ENCODE measurements at regions not wholly inside any gene's neighbourhood (a gene's known extent, or its start where the extent isn't known, plus 50 kb on each side); places are given as distances from the start of the nearest gene placed in this dataset.

DNA sequence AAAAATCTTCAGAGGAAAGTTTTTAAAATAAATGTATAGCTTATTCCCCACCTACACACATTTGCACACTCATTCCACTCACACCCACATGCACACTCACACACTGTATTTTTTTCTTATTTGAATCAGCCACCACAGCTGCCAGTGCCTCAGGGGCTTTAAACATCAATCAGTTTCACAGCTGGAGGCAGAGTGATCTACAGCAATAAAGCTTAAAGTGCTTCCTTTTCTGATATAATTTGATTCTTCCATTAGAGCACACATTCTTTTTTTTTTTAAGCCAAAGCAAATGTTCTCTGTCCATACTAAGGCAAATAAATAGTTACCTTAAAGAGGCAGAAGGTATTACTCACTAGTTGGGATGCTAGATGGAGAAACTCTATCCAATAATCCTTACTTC lies 498.8 kb upstream of the POU3F2 start:
- TF ChIP-seq, protein P1, sequence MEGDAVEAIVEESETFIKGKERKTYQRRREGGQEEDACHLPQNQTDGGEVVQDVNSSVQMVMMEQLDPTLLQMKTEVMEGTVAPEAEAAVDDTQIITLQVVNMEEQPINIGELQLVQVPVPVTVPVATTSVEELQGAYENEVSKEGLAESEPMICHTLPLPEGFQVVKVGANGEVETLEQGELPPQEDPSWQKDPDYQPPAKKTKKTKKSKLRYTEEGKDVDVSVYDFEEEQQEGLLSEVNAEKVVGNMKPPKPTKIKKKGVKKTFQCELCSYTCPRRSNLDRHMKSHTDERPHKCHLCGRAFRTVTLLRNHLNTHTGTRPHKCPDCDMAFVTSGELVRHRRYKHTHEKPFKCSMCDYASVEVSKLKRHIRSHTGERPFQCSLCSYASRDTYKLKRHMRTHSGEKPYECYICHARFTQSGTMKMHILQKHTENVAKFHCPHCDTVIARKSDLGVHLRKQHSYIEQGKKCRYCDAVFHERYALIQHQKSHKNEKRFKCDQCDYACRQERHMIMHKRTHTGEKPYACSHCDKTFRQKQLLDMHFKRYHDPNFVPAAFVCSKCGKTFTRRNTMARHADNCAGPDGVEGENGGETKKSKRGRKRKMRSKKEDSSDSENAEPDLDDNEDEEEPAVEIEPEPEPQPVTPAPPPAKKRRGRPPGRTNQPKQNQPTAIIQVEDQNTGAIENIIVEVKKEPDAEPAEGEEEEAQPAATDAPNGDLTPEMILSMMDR (IDR thresholded peaks at IDR 0.05; ENCODE audit: low read depth, low read length) = no peak
- Histone ChIP-seq H3K36me3 (no peaks in the 10 kb centered on the region), H3K9me3 (no peaks in the 10 kb centered on the region), H3K4me1 (no peaks in the 10 kb centered on the region), H3K4me3 (ENCODE audit: low read depth, low read length) (no peak overlapping the region), H3K27me3 (no peaks in the 10 kb centered on the region)
- no peak for DNase-seq

GRCh38 chr6:98339506-98339905 lies 494.9 kb upstream of the POU3F2 start:
- H3K27me3 ChIP-seq = no peaks in the 10 kb centered on the region
- H3K4me3 ChIP-seq (ENCODE audit: low read depth, low read length) = no peak overlapping the region
- TF ChIP-seq, protein P1 (IDR thresholded peaks at IDR 0.05; ENCODE audit: low read depth, low read length) = no peak
- no peaks in the 10 kb centered on the region for H3K4me1 ChIP-seq
- H3K9me3 ChIP-seq = no peaks in the 10 kb centered on the region
- no peak for DNase-seq
- H3K36me3 ChIP-seq = no peaks in the 10 kb centered on the region

DNA sequence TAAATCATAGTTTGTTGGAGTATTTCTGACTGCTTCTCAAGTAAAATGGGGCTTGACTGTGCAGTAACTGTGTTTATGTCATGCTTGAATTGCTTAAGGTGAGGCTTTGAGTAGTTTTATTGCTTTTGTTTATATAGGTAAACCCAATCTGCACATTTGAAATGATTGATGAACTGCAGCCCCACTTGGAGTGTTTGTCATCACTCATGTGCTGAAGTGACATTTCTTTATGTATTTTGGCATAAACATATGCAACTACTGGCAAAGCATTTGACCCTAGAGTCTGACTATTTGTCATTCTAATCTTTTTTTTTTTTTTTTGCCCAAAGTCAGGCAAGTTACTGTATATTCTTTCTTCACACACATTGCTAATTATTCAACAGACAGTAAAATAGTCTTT lies 491.4 kb upstream of the POU3F2 start:
- Histone ChIP-seq H3K36me3 (no peaks in the 10 kb centered on the region), H3K4me1 (no peaks in the 10 kb centered on the region), H3K27me3 (no peaks in the 10 kb centered on the region), H3K9me3 (no peaks in the 10 kb centered on the region), H3K4me3 (ENCODE audit: low read depth, low read length) (no peak overlapping the region)
- DNase-seq = no peak
- TF ChIP-seq, protein P1 (IDR thresholded peaks at IDR 0.05; ENCODE audit: low read depth, low read length) = no peak

- Histone ChIP-seq H3K4me1 (no peaks in the 10 kb centered on the region), H3K4me3 (ENCODE audit: low read depth, low read length) (no peak overlapping the region), H3K27me3 (no peaks in the 10 kb centered on the region), H3K9me3 (no peaks in the 10 kb centered on the region), H3K36me3 (no peaks in the 10 kb centered on the region)
- DNase-seq = no peak
- TF ChIP-seq, protein P1 (IDR thresholded peaks at IDR 0.05; ENCODE audit: low read depth, low read length) = no peak
Observed at GRCh38 chr6:98343797-98344196, 490.6 kb upstream of the POU3F2 start.

DNA sequence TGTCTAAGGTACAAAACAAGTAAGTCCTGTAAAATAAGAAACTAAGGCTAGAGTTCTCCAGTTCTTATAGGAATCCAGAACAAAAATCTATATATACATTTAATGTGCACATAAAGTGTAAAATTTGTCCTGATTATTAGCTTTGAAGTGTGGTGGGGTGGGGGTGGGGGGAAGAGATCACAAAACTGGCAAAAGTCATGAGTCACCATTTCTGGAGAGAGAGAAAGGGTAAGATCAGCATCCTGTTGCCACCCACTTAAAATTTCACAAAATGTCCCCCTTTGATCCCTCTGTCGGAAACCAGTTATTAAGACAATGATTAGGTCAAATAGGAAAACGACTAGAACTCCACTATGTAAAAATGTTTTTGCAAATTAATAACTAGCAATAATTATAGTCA lies 482.0 kb upstream of the POU3F2 start:
- DNase-seq = no peak
- Histone ChIP-seq H3K9me3 (no peaks in the 10 kb centered on the region), H3K27me3 (peaks cover 9% of the 10 kb centered on the region), H3K36me3 (no peaks in the 10 kb centered on the region), H3K4me1 (no peaks in the 10 kb centered on the region), H3K4me3 (ENCODE audit: low read depth, low read length) (no peak overlapping the region)
- TF ChIP-seq, protein P1 (IDR thresholded peaks at IDR 0.05; ENCODE audit: low read depth, low read length) = no peak

- H3K27me3 ChIP-seq = peaks cover 5% of the 10 kb centered on the region; the same call in 1 of the 2 replicates
- TF ChIP-seq, protein P1 (IDR thresholded peaks at IDR 0.05; ENCODE audit: low read depth, low read length) = no peak
- no peaks in the 10 kb centered on the region for H3K4me1 ChIP-seq
- H3K36me3 ChIP-seq = no peaks in the 10 kb centered on the region
- DNase-seq = no peak
- no peaks in the 10 kb centered on the region for H3K9me3 ChIP-seq
- H3K4me3 ChIP-seq (ENCODE audit: low read depth, low read length) = no peak overlapping the region
Observed at GRCh38 chr6:98358173-98358572, 476.2 kb upstream of the POU3F2 start.
